IMR-90 (cell line): ENCODE measurements at regions not wholly inside any gene's neighbourhood (a gene's known extent, or its start where the extent isn't known, plus 50 kb on each side); places are given as distances from the start of the nearest gene placed in this dataset.

Experiments
- ATAC-seq: fragments of 200-7000 bp; cut with Tn5 transposase; 2 replicates; pipeline ENCODE4 v1.9.1; 2020; ENCODE audit warnings: low read depth, mild to moderate bottlenecking, moderate library complexity
- BruUV-seq: library from RNA; stranded (reverse); fragments of 400-500 nt; replicated peaks from 2 replicates; lab custom pipeline; 2021; lab: Mats Ljungman, UMichigan
- CTCF ChIA-PET: fragments of 300-600 bp; formaldehyde crosslinking; extraction: SDS; loops from one replicate; lab custom pipeline; 2021; ENCODE audit warnings: antibody characterized with exemption; lab: Yijun Ruan, JAX
- POLR2A ChIA-PET: fragments of 300-600 bp; sonication (Branson Sonifier 250); formaldehyde crosslinking; loops from one replicate; lab custom pipeline; 2022; ENCODE audit warnings: antibody characterized with exemption; ENCODE audit not compliant: unreplicated experiment; lab: Charles Lee
- DNase-seq: peaks from one replicate; pipeline ENCODE4 v3.0.0; 2013
- H2AFZ ChIP-seq: replicated peaks from 2 replicates; pipeline ENCODE3; 2013; ENCODE audit warnings: low read length, mild to moderate bottlenecking; ENCODE audit not compliant: poor library complexity
- H2AK5ac ChIP-seq: 2 replicates; pipeline ENCODE4 v1.6.1; 2013; ENCODE audit warnings: low read depth, low read length, inconsistent platforms
- H2AK9ac ChIP-seq: replicated peaks from 2 replicates; pipeline ENCODE3; 2013; ENCODE audit warnings: mild to moderate bottlenecking, low read depth, low read length, moderate library complexity; ENCODE audit not compliant: poor library complexity
- H2BK120ac ChIP-seq: 2 replicates; pipeline ENCODE4 v1.6.1; 2013; ENCODE audit warnings: low read depth, low read length, inconsistent platforms
- H2BK15ac ChIP-seq: 3 replicates; pipeline ENCODE4 v1.6.1; 2013; ENCODE audit warnings: low read depth, low read length, inconsistent platforms
- H2BK20ac ChIP-seq: 2 replicates; pipeline ENCODE4 v1.6.1; 2013; ENCODE audit warnings: low read depth, mild to moderate bottlenecking, inconsistent platforms, low read length, moderate library complexity
- H2BK5ac ChIP-seq: 2 replicates; pipeline ENCODE4 v1.6.1; 2013; ENCODE audit warnings: mild to moderate bottlenecking, low read depth, low read length, inconsistent platforms; ENCODE audit not compliant: poor library complexity, severe bottlenecking
- H3K14ac ChIP-seq: replicated peaks from 2 replicates; pipeline ENCODE4 v1.6.1; 2013; ENCODE audit warnings: low read depth, low read length, inconsistent platforms
- H3K18ac ChIP-seq: 2 replicates; pipeline ENCODE4 v1.6.1; 2013; ENCODE audit warnings: low read depth, low read length, control low read depth
- H3K23ac ChIP-seq: 2 replicates; pipeline ENCODE4 v1.6.1; 2013; ENCODE audit warnings: low read depth, low read length, inconsistent platforms
- H3K27ac ChIP-seq: 2 replicates; pipeline ENCODE4 v1.5.1; 2013; ENCODE audit warnings: mild to moderate bottlenecking, control low read depth, low read length; ENCODE audit not compliant: insufficient read depth
- H3K27me3 ChIP-seq: 2 replicates; pipeline ENCODE4 v1.6.1; 2013; ENCODE audit warnings: low read length; ENCODE audit not compliant: control insufficient read depth, insufficient read depth
- H3K36me3 ChIP-seq: 2 replicates; pipeline ENCODE4 v1.6.1; 2013; ENCODE audit warnings: low read length, mixed read lengths; ENCODE audit not compliant: control insufficient read depth, insufficient read depth
- H3K4ac ChIP-seq: 2 replicates; pipeline ENCODE4 v1.6.1; 2013; ENCODE audit warnings: low read depth, low read length, inconsistent platforms
- H3K4me1 ChIP-seq: 2 replicates; pipeline ENCODE4 v1.6.1; 2013; ENCODE audit warnings: low read length, mixed read lengths; ENCODE audit not compliant: control insufficient read depth, insufficient read depth
- H3K4me2 ChIP-seq: 2 replicates; pipeline ENCODE4 v1.6.1; 2013; ENCODE audit warnings: low read depth, mild to moderate bottlenecking, control low read depth, low read length, moderate library complexity
- H3K4me3 ChIP-seq: 2 replicates; pipeline ENCODE4 v1.5.1; 2013; ENCODE audit warnings: low read depth, mild to moderate bottlenecking, control low read depth, low read length, moderate library complexity; ENCODE audit not compliant: insufficient read depth
- H3K56ac ChIP-seq: 2 replicates; pipeline ENCODE4 v1.6.1; 2013; ENCODE audit warnings: low read length, inconsistent platforms; ENCODE audit not compliant: insufficient read depth; ENCODE audit errors: extremely low read depth
- H3K79me1 ChIP-seq, 2 experiments: 2 replicates each; pipeline ENCODE4 v1.6.1; 2013; ENCODE audit warnings: low read length in 2 of 2, inconsistent platforms in 1 of 2, low read depth in 1 of 2
- H3K9ac ChIP-seq: 2 replicates; pipeline ENCODE4 v1.6.1; 2013; ENCODE audit warnings: low read depth, low read length, control low read depth
- H3K9me1 ChIP-seq: 2 replicates; pipeline ENCODE4 v1.6.1; 2013; ENCODE audit warnings: low read length, inconsistent platforms; ENCODE audit not compliant: insufficient read depth
- H3K9me3 ChIP-seq: 2 replicates; pipeline ENCODE4 v1.6.1; 2013; ENCODE audit warnings: low read length; ENCODE audit not compliant: control insufficient read depth, insufficient read depth
- H4K20me1 ChIP-seq: 2 replicates; pipeline ENCODE4 v1.6.1; 2013; ENCODE audit warnings: low read length, inconsistent platforms; ENCODE audit not compliant: insufficient read depth
- H4K5ac ChIP-seq: 2 replicates; pipeline ENCODE4 v1.6.1; 2013; ENCODE audit warnings: mild to moderate bottlenecking, low read depth, low read length, control low read depth
- H4K8ac ChIP-seq, 2 experiments: 2 replicates each; pipeline ENCODE4 v1.6.1; 2013; ENCODE audit warnings: low read depth in 2 of 2, low read length in 2 of 2, control low read depth in 1 of 2, inconsistent platforms in 1 of 2
- H4K91ac ChIP-seq: 2 replicates; pipeline ENCODE4 v1.6.1; 2013; ENCODE audit warnings: low read depth, low read length, inconsistent platforms; ENCODE audit not compliant: insufficient read depth
- CHD1 ChIP-seq: IDR thresholded peaks from 2 replicates; pipeline ENCODE4 v1.6.1; 2012; ENCODE audit warnings: low read depth, low read length, improper control_type of control experiment
- ELK1 ChIP-seq: fragments of 150-350 bp; IDR thresholded peaks from 2 replicates; pipeline ENCODE4 v1.6.1; 2016; ENCODE audit warnings: low read depth, mild to moderate bottlenecking, low read length, moderate library complexity, borderline replicate concordance
- FOS ChIP-seq: fragments of 150-350 bp; IDR thresholded peaks from 2 replicates; pipeline ENCODE4 v1.6.1; 2016; ENCODE audit warnings: low read depth, low read length
- MAFK ChIP-seq: IDR thresholded peaks from 2 replicates; pipeline ENCODE4 v1.6.1; 2012; ENCODE audit warnings: low read depth, low read length, improper control_type of control experiment
- MAZ ChIP-seq: IDR thresholded peaks from 2 replicates; pipeline ENCODE4 v1.6.1; 2012; ENCODE audit warnings: low read depth, mild to moderate bottlenecking, low read length, improper control_type of control experiment, moderate library complexity, borderline replicate concordance
- MXI1 ChIP-seq: IDR thresholded peaks from 2 replicates; pipeline ENCODE4 v1.6.1; 2012; ENCODE audit warnings: low read depth, mild to moderate bottlenecking, low read length, moderate library complexity, borderline replicate concordance
- POLR2A ChIP-seq: IDR thresholded peaks from 2 replicates; pipeline ENCODE4 v1.6.1; 2012; ENCODE audit warnings: mild to moderate bottlenecking, low read depth, low read length
- RCOR1 ChIP-seq: IDR thresholded peaks from 2 replicates; pipeline ENCODE4 v1.6.1; 2012; ENCODE audit warnings: mild to moderate bottlenecking, low read length, improper control_type of control experiment; ENCODE audit not compliant: insufficient replicate concordance
- SMC3 ChIP-seq: fragments of 150-350 bp; IDR thresholded peaks from 2 replicates; pipeline ENCODE4 v1.6.1; 2016; ENCODE audit warnings: low read depth, mild to moderate bottlenecking, antibody characterized with exemption, low read length, moderate library complexity
- USF2 ChIP-seq: fragments of 150-350 bp; IDR thresholded peaks from 2 replicates; pipeline ENCODE4 v1.6.1; 2017; ENCODE audit warnings: mild to moderate bottlenecking, antibody characterized with exemption, low read length, low read depth
- dilution Hi-C: fragments of 300-500 bp; cut with HindIII; formaldehyde crosslinking; loops from one replicate; pipeline ENCODE4 v1.14.3; 2018; ENCODE audit warnings: low sequenced_read_pairs; ENCODE audit not compliant: unreplicated experiment
- in situ Hi-C: fragments of 300-500 bp; cut with MboI; formaldehyde crosslinking; loops from 3 replicates; pipeline ENCODE4 v1.14.3; 2019; ENCODE audit warnings: low sequenced_read_pairs, inconsistent platforms, mixed read lengths
- intact Hi-C: fragments of 100-400 bp; cut with micrococcal nuclease; formaldehyde crosslinking; loops from 2 replicates; pipeline ENCODE4 v1.10.0; 2022

- dilution Hi-C loops, result no loop called here
- H2BK20ac ChIP-seq, result no peak overlapping the region
- POLR2A ChIA-PET, result no interaction called here
These were observed 123.2 kb upstream of the OTX2 start for GRCh38 chr14:56933446-56933845.

More at GRCh38 chr14:56933446-56933845, 123.2 kb upstream of the OTX2 start:
- H3K4me2 ChIP-seq, result no peak overlapping the region
- H3K14ac ChIP-seq, result no peak overlapping the region
- no peak overlapping the region for H3K18ac ChIP-seq
- no peak overlapping the region for H3K4ac ChIP-seq
- no peak overlapping the region for H2BK15ac ChIP-seq
- no TSS peak for BruUV-seq
- no peaks in the 10 kb centered on the region; the same call in 1 of the 2 replicates for H3K9me3 ChIP-seq
- H3K23ac ChIP-seq, result no peak overlapping the region
- no peaks in the 10 kb centered on the region for H4K20me1 ChIP-seq
- no peak overlapping the region for H2AK9ac ChIP-seq
- no peak overlapping the region for H4K91ac ChIP-seq
- no peaks in the 10 kb centered on the region for H3K4me1 ChIP-seq
- ATAC-seq, result no peak
- H3K27me3 ChIP-seq, result no peaks in the 10 kb centered on the region
- intact Hi-C loops, result no loop called here
- no peak overlapping the region for H4K5ac ChIP-seq
- H2BK5ac ChIP-seq, result no peak overlapping the region
- H2AK5ac ChIP-seq, result no peak overlapping the region
- CTCF ChIA-PET, result no interaction called here
- in situ Hi-C loops, result no loop called here
- no peak for TF ChIP-seq RCOR1
- no peak for TF ChIP-seq POLR2A
- TF ChIP-seq MAZ, result no peak
- TF ChIP-seq CHD1, result no peak
- TF ChIP-seq MAFK, result no peak
- no peak for TF ChIP-seq USF2
- TF ChIP-seq MXI1, result no peak
- TF ChIP-seq SMC3, result no peak
- no peak for TF ChIP-seq FOS
- no peak for TF ChIP-seq ELK1
- no peak for DNase-seq
- H3K79me1 ChIP-seq, result no peaks in the 10 kb centered on the region
- no peaks in the 10 kb centered on the region for H3K9me1 ChIP-seq
- H2AFZ ChIP-seq, result no peak overlapping the region
- no peak overlapping the region for H3K9ac ChIP-seq
- no peak overlapping the region for H2BK120ac ChIP-seq
- no peak overlapping the region for H3K4me3 ChIP-seq
- H3K36me3 ChIP-seq, result no peaks in the 10 kb centered on the region
- no peak overlapping the region for H4K8ac ChIP-seq
- H3K56ac ChIP-seq, result no peak overlapping the region
- H3K27ac ChIP-seq, result no peak overlapping the region
